GM13977 (cell line): ENCODE measurements at regions not wholly inside any gene's neighbourhood (a gene's known extent, or its start where the extent isn't known, plus 50 kb on each side); places are given as distances from the start of the nearest gene placed in this dataset.

Experiments used
- DNase-seq: peaks from one replicate; pipeline ENCODE4 v3.0.0; 2012; ENCODE audit warnings: low spot score
- CTCF ChIP-seq: IDR thresholded peaks from 2 replicates; pipeline ENCODE4 v1.5.1; 2012; ENCODE audit warnings: mild to moderate bottlenecking, control low read depth; ENCODE audit not compliant: insufficient read depth; ENCODE audit errors: extremely low read depth, missing control alignments
- in situ Hi-C: fragments of 300-500 bp; cut with MboI; formaldehyde crosslinking; loops from one replicate; pipeline ENCODE4 v1.12.0; 2022; ENCODE audit warnings: low sequenced_read_pairs, low pct_unique_long_range_greater_than_20kb, mixed read lengths, inconsistent platforms; ENCODE audit not compliant: unreplicated experiment

GRCh38 chr5:136805466-136805865, 440.1 kb upstream of the TRPC7 start:
- in situ Hi-C loops: no loop called here
- DNase-seq: no peak
- TF ChIP-seq CTCF: no peak

DNA sequence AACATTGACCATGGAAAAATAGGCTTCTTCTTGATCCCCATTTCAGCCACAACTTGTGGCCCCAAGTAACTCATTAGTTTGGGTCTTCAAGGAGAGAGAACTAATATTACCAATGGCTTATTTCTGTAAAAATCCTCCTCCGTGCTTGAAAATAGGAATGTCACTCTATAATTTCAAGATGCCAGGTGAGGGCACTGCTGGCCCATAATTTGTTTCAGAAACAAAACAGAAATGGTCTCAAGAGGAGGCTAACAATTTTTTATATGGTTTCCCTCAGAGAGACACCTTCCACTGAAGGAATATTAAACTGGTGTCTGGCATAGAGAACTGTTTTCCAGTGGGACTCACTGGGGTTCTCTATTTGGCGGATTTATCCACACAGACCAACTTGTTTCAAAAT, 437.0 kb upstream of the TRPC7 start:
- in situ Hi-C loops: no loop called here
- no peak for DNase-seq

DNA sequence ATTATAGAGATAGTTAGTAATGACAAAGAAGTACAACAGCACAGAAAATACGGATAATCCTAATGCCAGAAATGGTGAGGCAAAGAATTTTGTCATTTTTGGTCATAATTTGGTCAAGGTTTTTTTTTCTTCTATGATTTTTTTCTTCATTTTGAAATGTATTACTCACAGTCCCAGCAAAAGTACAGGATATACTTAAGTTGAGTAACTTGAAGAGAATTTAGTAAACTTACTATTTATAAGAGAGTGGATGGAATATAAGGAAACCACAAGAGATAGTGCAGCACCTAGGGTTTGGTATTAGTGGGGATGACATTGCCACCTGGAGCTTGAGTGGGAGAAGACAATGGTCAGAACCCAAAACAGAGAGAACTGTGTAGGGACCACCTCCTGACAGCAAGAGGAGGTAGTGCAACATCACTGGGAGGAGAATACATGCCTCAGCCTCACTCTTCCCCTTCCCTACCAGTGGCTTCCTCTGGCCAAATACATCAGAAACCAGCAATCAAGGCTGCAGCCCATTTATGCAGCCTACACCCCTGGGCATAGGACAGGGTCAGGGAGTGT, 434.5 kb upstream of the TRPC7 start:
- DNase-seq: no peak
- TF ChIP-seq CTCF: no peak
- in situ Hi-C loops: no loop called here

More for the DNA sequence above, 437.0 kb upstream of the TRPC7 start:
- TF ChIP-seq CTCF: peak; percentile 19

DNA sequence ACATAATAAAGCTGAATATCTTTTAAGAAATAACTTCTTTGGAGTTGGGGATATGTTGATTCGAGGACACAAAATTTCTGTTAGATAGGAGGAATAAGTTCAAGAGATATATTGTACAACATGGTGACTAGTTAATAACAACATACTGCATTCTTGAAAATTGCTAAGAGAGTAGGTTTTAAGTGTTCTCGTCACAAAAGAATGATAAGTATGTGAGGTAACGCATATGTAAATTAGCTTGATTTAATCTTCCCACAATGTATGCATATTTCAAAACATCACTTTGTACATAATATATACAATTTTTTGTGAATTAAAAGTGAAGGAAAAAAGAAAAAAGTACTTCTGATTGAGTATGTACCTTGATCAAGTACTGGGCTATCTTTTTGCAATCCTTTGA, 428.0 kb upstream of the TRPC7 start:
- no peak for DNase-seq
- in situ Hi-C loops: no loop called here
- TF ChIP-seq CTCF: no peak

- TF ChIP-seq CTCF: no peak
- DNase-seq: no peak
- in situ Hi-C loops: no loop called here
These were observed 416.1 kb upstream of the TRPC7 start for GRCh38 chr5:136781464-136781863.

- DNase-seq: no peak
These were observed 415.2 kb upstream of the TRPC7 start for GRCh38 chr5:136780518-136780917.

More at GRCh38 chr5:136780518-136780917, 415.2 kb upstream of the TRPC7 start:
- in situ Hi-C loops: no loop called here
- TF ChIP-seq CTCF: no peak
